KBM-7 (cell line): ENCODE measurements at regions not wholly inside any gene's neighbourhood (a gene's known extent, or its start where the extent isn't known, plus 50 kb on each side); places are given as distances from the start of the nearest gene placed in this dataset.
"Not testable (repeated sequence)": the region's sequence is repeated elsewhere in the genome, so short reads cannot be mapped to it uniquely, and the experiment has no call there.

Experiments used
- DNase-seq: peaks from one replicate; pipeline ENCODE4 v3.0.0-alpha.2; 2015
- in situ Hi-C: fragments of 300-500 bp; cut with MboI; formaldehyde crosslinking; loops from 2 replicates; pipeline ENCODE4 v1.14.3; 2020; ENCODE audit warnings: low sequenced_read_pairs, low pct_unique_long_range_greater_than_20kb, mixed read lengths

GRCh38 chrX:142503967-142504643 is 299.0 kb upstream of the MAGEC2 start:
- DNase-seq: no peak
- in situ Hi-C loops: no loop called here

- DNase-seq: no peak
- in situ Hi-C loops: no loop called here
These were observed 297.4 kb upstream of the MAGEC2 start for GRCh38 chrX:142502441-142502840.

GRCh38 chrX:142499992-142500391 is 294.9 kb upstream of the MAGEC2 start:
- in situ Hi-C loops: no loop called here

GRCh38 chrX:142483965-142484364 is 278.9 kb upstream of the MAGEC2 start:
- no peak for DNase-seq
- in situ Hi-C loops: no loop called here

More at GRCh38 chrX:142499992-142500391, 294.9 kb upstream of the MAGEC2 start:
- no peak for DNase-seq

- DNase-seq: no peak
- in situ Hi-C loops: no loop called here
These were observed 241.3 kb upstream of the MAGEC2 start for GRCh38 chrX:142446349-142446748.

GRCh38 chrX:142428916-142429315 is 223.8 kb upstream of the MAGEC2 start:
- no peak for DNase-seq
- in situ Hi-C loops: no loop called here

- DNase-seq, in situ Hi-C loops: not testable (repeated sequence)
These were observed 185.9 kb upstream of the MAGEC2 start for GRCh38 chrX:142390998-142391397.

- in situ Hi-C loops: no loop called here
- DNase-seq: no peak
These were observed 158.4 kb upstream of the MAGEC2 start for GRCh38 chrX:142363501-142363900.

GRCh38 chrX:142359331-142359730 is 154.2 kb upstream of the MAGEC2 start:
- in situ Hi-C loops: no loop called here
- no peak for DNase-seq

GRCh38 chrX:142327182-142327581 is 122.1 kb upstream of the MAGEC2 start:
- no peak for DNase-seq
- in situ Hi-C loops: no loop called here

GRCh38 chrX:142312591-142312990 is 107.5 kb upstream of the MAGEC2 start:
- no peak for DNase-seq
- in situ Hi-C loops: no loop called here

GRCh38 chrX:142299406-142299805 is 94.3 kb upstream of the MAGEC2 start:
- no peak for DNase-seq
- in situ Hi-C loops: no loop called here

- in situ Hi-C loops: no loop called here
- DNase-seq: no peak
These were observed 91.3 kb upstream of the MAGEC2 start for GRCh38 chrX:142296421-142296820.

GRCh38 chrX:142295190-142295589 is 90.1 kb upstream of the MAGEC2 start:
- in situ Hi-C loops: no loop called here
- DNase-seq: no peak

- DNase-seq, in situ Hi-C loops: not testable (repeated sequence)
These were observed 65.1 kb upstream of the MAGEC2 start for GRCh38 chrX:142270166-142270565.

GRCh38 chrX:142266417-142266816 is 61.3 kb upstream of the MAGEC2 start:
- DNase-seq: no peak
- in situ Hi-C loops: no loop called here

GRCh38 chrX:142265549-142265948 is 60.5 kb upstream of the MAGEC2 start:
- in situ Hi-C loops, DNase-seq: not testable (repeated sequence)

GRCh38 chrX:142256935-142257334 is 51.8 kb upstream of the MAGEC2 start:
- in situ Hi-C loops: no loop called here
- DNase-seq: no peak
